HEK293T (cell line): ENCODE measurements at regions not wholly inside any gene's neighbourhood (a gene's known extent, or its start where the extent isn't known, plus 50 kb on each side); places are given as distances from the start of the nearest gene placed in this dataset.

Experiments used
- BHLHE40 ChIP-seq: fragments of 450-650 bp; IDR thresholded peaks from 2 replicates; pipeline ENCODE4 v1.6.1; 2016; ENCODE audit warnings: mild to moderate bottlenecking, moderate library complexity, borderline replicate concordance
- ELF4 ChIP-seq: fragments of 450-650 bp; IDR thresholded peaks from 2 replicates; pipeline ENCODE4 v1.6.1; 2017; ENCODE audit warnings: antibody characterized with exemption
- FOXM1 ChIP-seq: fragments of 450-650 bp; IDR thresholded peaks from 2 replicates; pipeline ENCODE4 v1.6.1; 2017; ENCODE audit warnings: mild to moderate bottlenecking, borderline replicate concordance
- HDGF ChIP-seq: fragments of 450-650 bp; IDR thresholded peaks from 2 replicates; pipeline ENCODE4 v1.6.1; 2017; ENCODE audit warnings: antibody characterized with exemption, borderline replicate concordance
- NFRKB ChIP-seq: fragments of 450-650 bp; IDR thresholded peaks from 2 replicates; pipeline ENCODE4 v1.6.1; 2016; ENCODE audit warnings: mild to moderate bottlenecking, moderate library complexity
- PKNOX1 ChIP-seq: fragments of 450-650 bp; IDR thresholded peaks from 2 replicates; pipeline ENCODE4 v1.6.1; 2016
- SP1 ChIP-seq: fragments of 450-650 bp; IDR thresholded peaks from 2 replicates; pipeline ENCODE4 v1.6.1; 2017
- SUZ12 ChIP-seq: fragments of 450-650 bp; IDR thresholded peaks from 2 replicates; pipeline ENCODE4 v1.6.1; 2016; ENCODE audit warnings: mild to moderate bottlenecking
- TARDBP ChIP-seq: fragments of 450-650 bp; IDR thresholded peaks from 2 replicates; pipeline ENCODE4 v1.6.1; 2016
- ZNF384 ChIP-seq: fragments of 450-650 bp; IDR thresholded peaks from 2 replicates; pipeline ENCODE4 v1.6.1; 2016

GRCh38 chr3:14256561-14257342, 78.1 kb downstream of the LSM3 start:
- TF ChIP-seq ELF4 (no peak), BHLHE40 (no peak), SP1 (no peak), ZNF384 (no peak), NFRKB (no peak), HDGF (no peak), SUZ12 (no peak), TARDBP (no peak), FOXM1 (no peak), PKNOX1 (no peak)
